Mammary epithelial cell (primary cell): ENCODE measurements at regions not wholly inside any gene's neighbourhood (a gene's known extent, or its start where the extent isn't known, plus 50 kb on each side); places are given as distances from the start of the nearest gene placed in this dataset.
"Not testable (repeated sequence)": the region's sequence is repeated elsewhere in the genome, so short reads cannot be mapped to it uniquely, and the experiment has no call there.

ENCODE experiments used
- EZH2 ChIP-seq: IDR thresholded peaks from 2 replicates; pipeline ENCODE4 v1.6.1; 2012; ENCODE audit warnings: low read length, inconsistent platforms, borderline replicate concordance
- TF ChIP-seq, protein P1 (sequence below), 2 donors: IDR thresholded peaks in 1 of 2; conservative IDR thresholded peaks in 1 of 2; 2 replicates each; pipeline ENCODE4 v1.5.1; 2011 to 2012; ENCODE audit warnings: inconsistent platforms in 2 of 2, low read length in 2 of 2, mild to moderate bottlenecking in 2 of 2, control low read depth in 1 of 2, low read depth in 1 of 2; ENCODE audit not compliant: insufficient read depth in 1 of 2; ENCODE audit errors: extremely low read depth in 1 of 2

DNA sequence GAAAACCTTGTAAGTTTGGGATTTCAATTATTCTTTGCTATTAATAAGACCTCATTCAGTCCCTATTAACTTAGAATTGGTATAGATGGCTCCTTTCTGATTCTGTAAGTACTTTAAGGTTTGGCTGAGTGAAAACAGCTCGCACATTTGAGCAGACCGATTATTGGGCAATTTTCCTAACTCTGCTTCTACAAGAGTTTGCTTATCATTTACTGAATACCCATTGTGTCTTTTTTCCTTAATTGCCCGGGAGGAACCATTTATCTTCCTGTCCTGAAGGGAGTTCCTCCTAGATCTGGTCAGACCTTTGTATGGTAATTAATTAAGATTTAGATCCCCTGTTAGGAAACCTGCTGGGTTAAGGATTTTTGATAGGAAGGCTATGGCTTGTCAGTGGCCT lies 92.8 kb downstream of the EBLN2 start:
- TF ChIP-seq EZH2: not testable (repeated sequence)
- TF ChIP-seq, protein P1, sequence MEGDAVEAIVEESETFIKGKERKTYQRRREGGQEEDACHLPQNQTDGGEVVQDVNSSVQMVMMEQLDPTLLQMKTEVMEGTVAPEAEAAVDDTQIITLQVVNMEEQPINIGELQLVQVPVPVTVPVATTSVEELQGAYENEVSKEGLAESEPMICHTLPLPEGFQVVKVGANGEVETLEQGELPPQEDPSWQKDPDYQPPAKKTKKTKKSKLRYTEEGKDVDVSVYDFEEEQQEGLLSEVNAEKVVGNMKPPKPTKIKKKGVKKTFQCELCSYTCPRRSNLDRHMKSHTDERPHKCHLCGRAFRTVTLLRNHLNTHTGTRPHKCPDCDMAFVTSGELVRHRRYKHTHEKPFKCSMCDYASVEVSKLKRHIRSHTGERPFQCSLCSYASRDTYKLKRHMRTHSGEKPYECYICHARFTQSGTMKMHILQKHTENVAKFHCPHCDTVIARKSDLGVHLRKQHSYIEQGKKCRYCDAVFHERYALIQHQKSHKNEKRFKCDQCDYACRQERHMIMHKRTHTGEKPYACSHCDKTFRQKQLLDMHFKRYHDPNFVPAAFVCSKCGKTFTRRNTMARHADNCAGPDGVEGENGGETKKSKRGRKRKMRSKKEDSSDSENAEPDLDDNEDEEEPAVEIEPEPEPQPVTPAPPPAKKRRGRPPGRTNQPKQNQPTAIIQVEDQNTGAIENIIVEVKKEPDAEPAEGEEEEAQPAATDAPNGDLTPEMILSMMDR (conservative IDR thresholded peaks at IDR 0.05 in 1 of 2, IDR thresholded peaks at IDR 0.05 in 1 of 2; ENCODE audit: extremely low read depth in 1 of 2, insufficient read depth in 1 of 2, low read depth in 1 of 2, low read length in 2 of 2): not testable (repeated sequence)
